ENCODE measurements at regions not wholly inside any gene's neighbourhood (a gene's known extent, or its start where the extent isn't known, plus 50 kb on each side); places are given as distances from the start of the nearest gene placed in this dataset.

- ChIA-PET POLR2A (no interaction called here), CTCF (no interaction called here)
- DNase-seq (ENCODE audit: low read depth, low spot score), result no peak
- no peak for TF ChIP-seq CTCF (IDR thresholded peaks at IDR 0.05; ENCODE audit: insufficient read depth, low read length, missing control alignments)
- H3K4me3 ChIP-seq (ENCODE audit: low read depth, low read length), result no peak overlapping the region
Observed at GRCh38 chr15:72936237-72936636, 116.0 kb upstream of the NEO1 start.

GRCh38 chr15:72935521-72935920 is 116.7 kb upstream of the NEO1 start:
- no peak for TF ChIP-seq CTCF (IDR thresholded peaks at IDR 0.05; ENCODE audit: insufficient read depth, low read length, missing control alignments)
- no peak overlapping the region for H3K4me3 ChIP-seq (ENCODE audit: low read depth, low read length)
- ChIA-PET POLR2A (no interaction called here), CTCF (no interaction called here)
- DNase-seq (ENCODE audit: low read depth, low spot score), result no peak

- no peak for TF ChIP-seq CTCF (IDR thresholded peaks at IDR 0.05; ENCODE audit: insufficient read depth, low read length, missing control alignments)
- ChIA-PET POLR2A (no interaction called here), CTCF (no interaction called here)
- DNase-seq (ENCODE audit: low read depth, low spot score), result no peak
- no peak overlapping the region for H3K4me3 ChIP-seq (ENCODE audit: low read depth, low read length)
Observed at GRCh38 chr15:72934921-72935320, 117.3 kb upstream of the NEO1 start.

GRCh38 chr15:72933976-72934375 is 118.3 kb upstream of the NEO1 start:
- DNase-seq (ENCODE audit: low read depth, low spot score), result no peak
- ChIA-PET POLR2A (interaction anchor here (0.8 kb wide), 1 partner anchor 32 kb away, joined by 3 read pairs; no protein-coding TSS in a partner anchor), CTCF (no interaction called here)
- no peak for TF ChIP-seq CTCF (IDR thresholded peaks at IDR 0.05; ENCODE audit: insufficient read depth, low read length, missing control alignments)
- no peak overlapping the region for H3K4me3 ChIP-seq (ENCODE audit: low read depth, low read length)

- ChIA-PET POLR2A (no interaction called here), CTCF (no interaction called here)
- no peak for DNase-seq (ENCODE audit: low read depth, low spot score)
- H3K4me3 ChIP-seq (ENCODE audit: low read depth, low read length), result no peak overlapping the region
- TF ChIP-seq CTCF (IDR thresholded peaks at IDR 0.05; ENCODE audit: insufficient read depth, low read length, missing control alignments), result no peak
Observed at GRCh38 chr15:72932472-72932871, 119.8 kb upstream of the NEO1 start.

- ChIA-PET CTCF (no interaction called here), POLR2A (no interaction called here)
- H3K4me3 ChIP-seq (ENCODE audit: low read depth, low read length), result no peak overlapping the region
- TF ChIP-seq CTCF (IDR thresholded peaks at IDR 0.05; ENCODE audit: insufficient read depth, low read length, missing control alignments), result no peak
- DNase-seq (ENCODE audit: low read depth, low spot score), result no peak
Observed at GRCh38 chr15:72927451-72927850, 124.8 kb upstream of the NEO1 start.

All from AG04449 (cell line).